ENCODE measurements at regions not wholly inside any gene's neighbourhood (a gene's known extent, or its start where the extent isn't known, plus 50 kb on each side); places are given as distances from the start of the nearest gene placed in this dataset.

- H2BK5ac ChIP-seq (ENCODE audit: low read depth, low read length, poor library complexity, severe bottlenecking): no peak overlapping the region
- no peak overlapping the region for H3K4me3 ChIP-seq (ENCODE audit: insufficient read depth in 1 of 2, low read depth in 1 of 2, low read length in 2 of 2)
- H3K9me3 ChIP-seq (ENCODE audit: control insufficient read depth, low read length): no peaks in the 10 kb centered on the region
- DNase-seq: no peak
- no peak overlapping the region for H2BK120ac ChIP-seq (ENCODE audit: low read depth, low read length)
- peaks cover 52 to 94% of the 10 kb centered on the region in 2 experiments for H3K27me3 ChIP-seq (ENCODE audit: control insufficient read depth in 1 of 2, insufficient read depth in 1 of 2, low read length in 2 of 2)
- H2BK15ac ChIP-seq (ENCODE audit: low read depth, poor library complexity, severe bottlenecking): no peak overlapping the region
- no peak overlapping the region for H3K4ac ChIP-seq (ENCODE audit: low read depth in 1 of 2, low read length in 2 of 2)
- no peak overlapping the region for H2AK5ac ChIP-seq (ENCODE audit: low read length, severe bottlenecking)
- peak overlapping the region; percentile 4 for H4K8ac ChIP-seq (ENCODE audit: low read length)
- no peaks in the 10 kb centered on the region for H3K4me1 ChIP-seq (ENCODE audit: control insufficient read depth, insufficient read depth, low read depth, low read length)
- H3K79me1 ChIP-seq (replicated peaks; ENCODE audit: low read length, poor library complexity, severe bottlenecking): no peaks in the 10 kb centered on the region
- H3K18ac ChIP-seq (ENCODE audit: low read depth in 1 of 2, low read length in 2 of 2): no peak overlapping the region
- no peak overlapping the region for H2BK12ac ChIP-seq (ENCODE audit: low read length in 2 of 2)
- no peak overlapping the region for H3K27ac ChIP-seq (ENCODE audit: low read length, poor library complexity, severe bottlenecking)
- no peak overlapping the region for H3K9ac ChIP-seq (ENCODE audit: low read length)
- H3K14ac ChIP-seq (ENCODE audit: low read length in 2 of 2): no peak overlapping the region
- no peak overlapping the region for H3K23ac ChIP-seq (ENCODE audit: low read length in 2 of 2)
- H2AFZ ChIP-seq (ENCODE audit: low read depth, low read length): no peak overlapping the region
- H4K91ac ChIP-seq (ENCODE audit: low read length): no peak overlapping the region
- H3K4me2 ChIP-seq (ENCODE audit: low read length, poor library complexity, severe bottlenecking): no peak overlapping the region
- H3K36me3 ChIP-seq (ENCODE audit: control insufficient read depth in 1 of 2, insufficient read depth in 2 of 2, low read depth in 1 of 2, low read length in 2 of 2): no peaks in the 10 kb centered on the region
- 82% methylated on average over 9 of the region's 9 CpGs for WGBS
These were observed 65.1 kb upstream of the FAM222A start for GRCh38 chr12:109648521-109648920.

- Histone ChIP-seq H3K4me1 (ENCODE audit: control insufficient read depth, insufficient read depth, low read depth, low read length) (no peaks in the 10 kb centered on the region), H3K14ac (ENCODE audit: low read length in 2 of 2) (no peak overlapping the region), H3K9ac (ENCODE audit: low read length) (no peak overlapping the region), H3K4me2 (ENCODE audit: low read length, poor library complexity, severe bottlenecking) (no peak overlapping the region), H3K9me3 (ENCODE audit: control insufficient read depth, low read length) (no peaks in the 10 kb centered on the region), H2BK5ac (ENCODE audit: low read depth, low read length, poor library complexity, severe bottlenecking) (no peak overlapping the region), H4K91ac (ENCODE audit: low read length) (no peak overlapping the region), H2BK15ac (ENCODE audit: low read depth, poor library complexity, severe bottlenecking) (no peak overlapping the region), H3K4me3 (ENCODE audit: insufficient read depth in 1 of 2, low read depth in 1 of 2, low read length in 2 of 2) (no peak overlapping the region), H3K27ac (ENCODE audit: low read length, poor library complexity, severe bottlenecking) (no peak overlapping the region), H3K27me3 (ENCODE audit: control insufficient read depth in 1 of 2, insufficient read depth in 1 of 2, low read length in 2 of 2) (peaks cover 54 to 93% of the 10 kb centered on the region in 2 experiments), H2BK120ac (ENCODE audit: low read depth, low read length) (no peak overlapping the region), H3K36me3 (ENCODE audit: control insufficient read depth in 1 of 2, insufficient read depth in 2 of 2, low read depth in 1 of 2, low read length in 2 of 2) (no peaks in the 10 kb centered on the region), H3K23ac (ENCODE audit: low read length in 2 of 2) (no peak overlapping the region), H3K4ac (ENCODE audit: low read depth in 1 of 2, low read length in 2 of 2) (no peak overlapping the region), H3K79me1 (replicated peaks; ENCODE audit: low read length, poor library complexity, severe bottlenecking) (no peaks in the 10 kb centered on the region), H3K18ac (ENCODE audit: low read depth in 1 of 2, low read length in 2 of 2) (no peak overlapping the region), H2AFZ (ENCODE audit: low read depth, low read length) (no peak overlapping the region), H2AK5ac (ENCODE audit: low read length, severe bottlenecking) (no peak overlapping the region), H2BK12ac (ENCODE audit: low read length in 2 of 2) (no peak overlapping the region), H4K8ac (ENCODE audit: low read length) (no peak overlapping the region)
- 93% methylated on average over 4 of the region's 4 CpGs for WGBS
- no peak for DNase-seq
These were observed 62.8 kb upstream of the FAM222A start for GRCh38 chr12:109650808-109651207.

- Histone ChIP-seq H3K18ac (ENCODE audit: low read depth in 1 of 2, low read length in 2 of 2) (no peak overlapping the region), H3K27me3 (ENCODE audit: control insufficient read depth in 1 of 2, insufficient read depth in 1 of 2, low read length in 2 of 2) (peaks cover 46 to 87% of the 10 kb centered on the region in 2 experiments), H3K27ac (ENCODE audit: low read length, poor library complexity, severe bottlenecking) (no peak overlapping the region), H3K36me3 (ENCODE audit: control insufficient read depth in 1 of 2, insufficient read depth in 2 of 2, low read depth in 1 of 2, low read length in 2 of 2) (no peaks in the 10 kb centered on the region), H3K4me2 (ENCODE audit: low read length, poor library complexity, severe bottlenecking) (no peak overlapping the region), H3K14ac (ENCODE audit: low read length in 2 of 2) (no peak overlapping the region), H4K91ac (ENCODE audit: low read length) (no peak overlapping the region), H2AFZ (ENCODE audit: low read depth, low read length) (no peak overlapping the region), H3K4me3 (ENCODE audit: insufficient read depth in 1 of 2, low read depth in 1 of 2, low read length in 2 of 2) (no peak overlapping the region), H3K9me3 (ENCODE audit: control insufficient read depth, low read length) (no peaks in the 10 kb centered on the region), H3K4me1 (ENCODE audit: control insufficient read depth, insufficient read depth, low read depth, low read length) (no peaks in the 10 kb centered on the region), H3K4ac (ENCODE audit: low read depth in 1 of 2, low read length in 2 of 2) (no peak overlapping the region), H3K79me1 (replicated peaks; ENCODE audit: low read length, poor library complexity, severe bottlenecking) (no peaks in the 10 kb centered on the region), H3K23ac (ENCODE audit: low read length in 2 of 2) (no peak overlapping the region), H3K9ac (ENCODE audit: low read length) (no peak overlapping the region), H2BK12ac (ENCODE audit: low read length in 2 of 2) (no peak overlapping the region), H2AK5ac (ENCODE audit: low read length, severe bottlenecking) (no peak overlapping the region), H4K8ac (ENCODE audit: low read length) (no peak overlapping the region), H2BK5ac (ENCODE audit: low read depth, low read length, poor library complexity, severe bottlenecking) (no peak overlapping the region), H2BK120ac (ENCODE audit: low read depth, low read length) (no peak overlapping the region), H2BK15ac (ENCODE audit: low read depth, poor library complexity, severe bottlenecking) (no peak overlapping the region)
- DNase-seq: no peak
- whole genome bisulfite sequencing: 100% methylated on average over 1 of the region's 1 CpG
These were observed 62.0 kb upstream of the FAM222A start for GRCh38 chr12:109651596-109651995.

- peaks cover 43 to 84% of the 10 kb centered on the region in 2 experiments for H3K27me3 ChIP-seq (ENCODE audit: control insufficient read depth in 1 of 2, insufficient read depth in 1 of 2, low read length in 2 of 2)
- 64% methylated on average over 6 of the region's 10 CpGs for WGBS
- H3K9ac ChIP-seq (ENCODE audit: low read length): no peak overlapping the region
- H3K14ac ChIP-seq (ENCODE audit: low read length in 2 of 2): no peak overlapping the region
- H3K4me1 ChIP-seq (ENCODE audit: control insufficient read depth, insufficient read depth, low read depth, low read length): no peaks in the 10 kb centered on the region
- no peak overlapping the region for H2BK12ac ChIP-seq (ENCODE audit: low read length in 2 of 2)
- H4K91ac ChIP-seq (ENCODE audit: low read length): no peak overlapping the region
- H2BK5ac ChIP-seq (ENCODE audit: low read depth, low read length, poor library complexity, severe bottlenecking): no peak overlapping the region
- no peak overlapping the region for H3K4me3 ChIP-seq (ENCODE audit: insufficient read depth in 1 of 2, low read depth in 1 of 2, low read length in 2 of 2)
- no peak overlapping the region for H3K23ac ChIP-seq (ENCODE audit: low read length in 2 of 2)
- no peaks in the 10 kb centered on the region for H3K9me3 ChIP-seq (ENCODE audit: control insufficient read depth, low read length)
- H2AK5ac ChIP-seq (ENCODE audit: low read length, severe bottlenecking): no peak overlapping the region
- H3K4ac ChIP-seq (ENCODE audit: low read depth in 1 of 2, low read length in 2 of 2): no peak overlapping the region
- no peaks in the 10 kb centered on the region for H3K36me3 ChIP-seq (ENCODE audit: control insufficient read depth in 1 of 2, insufficient read depth in 2 of 2, low read depth in 1 of 2, low read length in 2 of 2)
- no peak overlapping the region for H2BK15ac ChIP-seq (ENCODE audit: low read depth, poor library complexity, severe bottlenecking)
- no peak overlapping the region for H2AFZ ChIP-seq (ENCODE audit: low read depth, low read length)
- H3K79me1 ChIP-seq (replicated peaks; ENCODE audit: low read length, poor library complexity, severe bottlenecking): no peaks in the 10 kb centered on the region
- H4K8ac ChIP-seq (ENCODE audit: low read length): no peak overlapping the region
- no peak overlapping the region for H2BK120ac ChIP-seq (ENCODE audit: low read depth, low read length)
- H3K27ac ChIP-seq (ENCODE audit: low read length, poor library complexity, severe bottlenecking): no peak overlapping the region
- DNase-seq: no peak
- no peak overlapping the region for H3K4me2 ChIP-seq (ENCODE audit: low read length, poor library complexity, severe bottlenecking)
- H3K18ac ChIP-seq (ENCODE audit: low read depth in 1 of 2, low read length in 2 of 2): no peak overlapping the region
These were observed 61.2 kb upstream of the FAM222A start for GRCh38 chr12:109652233-109652976.

Data from mesenchymal stem cell (in vitro differentiated cells and primary cell).